CD4-positive, alpha-beta T cell treated with Interleukin-12 subunit alpha and Interleukin-12 subunit beta, for 1 hour (primary cell): ENCODE measurements at regions not wholly inside any gene's neighbourhood (a gene's known extent, or its start where the extent isn't known, plus 50 kb on each side); places are given as distances from the start of the nearest gene placed in this dataset.

Experiments
- DNase-seq: peaks from one replicate; pipeline ENCODE4 v3.0.0-alpha.2; 2020

GRCh38 chr1:221900678-221901077 lies 158.8 kb upstream of the DUSP10 start:
- DNase-seq: no peak

DNA sequence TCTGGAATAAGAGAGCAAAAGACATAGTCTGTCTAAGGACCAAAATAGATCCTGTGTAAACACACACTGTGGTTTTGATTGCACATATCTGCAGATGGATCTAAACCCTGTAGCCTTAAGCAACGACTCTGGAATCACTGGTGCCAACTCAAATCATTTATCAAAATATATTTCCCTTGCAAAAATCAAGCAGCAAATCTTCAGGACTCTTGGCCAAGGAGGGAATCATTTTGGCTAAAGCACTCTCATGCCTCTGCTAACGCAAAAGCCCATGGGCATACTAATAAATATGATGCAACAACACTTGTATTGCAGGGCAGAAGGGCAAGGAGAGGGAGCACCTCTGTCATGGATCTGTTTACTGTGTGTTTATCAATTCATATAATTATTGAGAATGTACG lies 155.4 kb upstream of the DUSP10 start:
- no peak for DNase-seq

GRCh38 chr1:221892301-221892830 lies 150.5 kb upstream of the DUSP10 start:
- no peak for DNase-seq

- no peak for DNase-seq
These were observed 149.8 kb upstream of the DUSP10 start for GRCh38 chr1:221891708-221892107.

DNA sequence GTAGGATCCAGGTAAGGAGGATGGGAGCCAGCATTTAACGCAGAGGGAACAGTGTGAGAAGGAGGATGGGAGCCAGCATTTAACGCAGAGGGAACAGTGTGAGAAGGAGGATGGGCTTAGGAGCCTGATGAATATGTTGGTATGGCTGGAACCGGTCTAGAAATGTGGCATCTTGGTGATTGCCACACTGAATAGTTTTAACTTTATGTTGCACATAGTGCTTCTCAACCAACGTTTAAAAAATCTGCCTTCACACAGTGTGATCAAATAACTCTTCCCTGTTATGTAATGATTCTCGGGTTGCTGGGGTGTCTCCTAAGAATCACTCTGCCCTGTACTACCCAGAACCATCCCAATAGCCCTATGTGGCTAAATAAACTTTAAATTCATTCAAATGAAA lies 146.9 kb upstream of the DUSP10 start:
- DNase-seq: no peak

- no peak for DNase-seq
These were observed 146.3 kb upstream of the DUSP10 start for GRCh38 chr1:221888218-221888617.

GRCh38 chr1:221887758-221888157 lies 145.9 kb upstream of the DUSP10 start:
- DNase-seq: no peak

GRCh38 chr1:221887415-221887746 lies 145.5 kb upstream of the DUSP10 start:
- no peak for DNase-seq

DNA sequence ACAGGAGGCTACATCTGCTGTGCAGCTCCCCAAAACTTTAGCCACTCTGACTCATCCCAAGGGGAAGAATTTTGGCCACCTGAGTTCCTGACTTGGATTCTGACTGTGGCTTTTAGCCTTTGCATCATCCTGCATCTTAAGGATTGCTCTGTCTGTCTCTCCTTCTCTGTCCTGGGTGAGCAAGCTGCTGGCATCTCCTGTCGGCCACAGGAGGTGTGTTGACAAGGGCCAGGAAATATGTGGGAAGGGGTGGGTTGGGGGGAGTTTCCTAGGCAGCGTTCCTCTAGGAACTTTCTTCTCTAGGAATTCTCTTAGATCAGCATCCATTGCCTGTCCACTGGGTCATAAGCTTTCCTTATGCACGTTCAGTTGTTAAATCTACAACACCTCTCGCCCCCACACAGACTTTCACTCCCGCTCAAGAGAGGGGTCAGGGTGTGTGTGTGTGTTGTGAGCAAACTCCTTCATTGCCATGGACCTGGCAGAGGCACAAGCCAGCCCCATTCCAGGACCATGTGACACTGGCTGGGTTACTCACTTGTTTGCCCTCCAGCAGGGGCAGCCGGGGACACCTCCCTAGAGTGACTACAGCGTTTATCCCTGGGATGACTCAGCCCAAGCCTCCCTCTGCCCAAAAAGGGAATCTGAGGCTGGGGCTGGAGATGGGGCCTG lies 145.0 kb upstream of the DUSP10 start:
- no peak for DNase-seq

DNA sequence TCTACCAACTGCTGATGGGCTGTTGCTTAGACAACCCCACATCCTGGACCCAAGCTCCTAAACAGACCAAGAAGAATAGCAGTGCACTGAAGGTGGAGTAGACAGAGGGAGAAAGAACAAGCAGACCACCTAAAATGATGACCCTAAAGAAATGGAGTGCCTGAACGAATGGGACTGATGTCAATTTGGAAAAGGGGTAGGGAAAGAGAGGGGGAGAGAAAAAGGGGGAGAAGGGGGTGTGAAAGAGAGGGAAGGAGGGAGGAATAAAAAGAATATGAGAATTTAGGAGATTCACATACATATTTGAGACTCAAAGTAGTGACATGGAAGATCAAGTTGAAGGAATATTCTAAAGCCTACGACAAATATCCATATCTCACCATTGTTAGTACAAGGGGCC lies 144.4 kb upstream of the DUSP10 start:
- no peak for DNase-seq

DNA sequence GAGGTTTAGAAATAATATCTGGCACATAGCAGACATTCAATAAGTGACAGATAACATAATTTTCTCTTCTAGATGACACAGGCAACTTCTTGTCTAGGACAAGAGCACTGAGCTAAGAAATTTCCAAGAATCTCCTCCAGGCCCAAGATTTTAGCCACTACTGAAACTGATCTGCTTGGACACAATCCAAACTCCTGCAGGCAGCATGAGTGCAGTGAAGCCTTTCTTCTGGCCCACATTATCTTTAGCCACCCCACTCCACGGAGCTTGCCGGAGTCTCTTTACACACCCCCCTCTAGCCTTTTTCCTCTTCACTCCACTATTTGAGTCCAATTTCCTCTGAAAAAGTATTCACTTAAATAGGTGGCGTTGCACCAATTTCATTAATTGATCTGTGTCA lies 142.9 kb upstream of the DUSP10 start:
- DNase-seq: no peak

DNA sequence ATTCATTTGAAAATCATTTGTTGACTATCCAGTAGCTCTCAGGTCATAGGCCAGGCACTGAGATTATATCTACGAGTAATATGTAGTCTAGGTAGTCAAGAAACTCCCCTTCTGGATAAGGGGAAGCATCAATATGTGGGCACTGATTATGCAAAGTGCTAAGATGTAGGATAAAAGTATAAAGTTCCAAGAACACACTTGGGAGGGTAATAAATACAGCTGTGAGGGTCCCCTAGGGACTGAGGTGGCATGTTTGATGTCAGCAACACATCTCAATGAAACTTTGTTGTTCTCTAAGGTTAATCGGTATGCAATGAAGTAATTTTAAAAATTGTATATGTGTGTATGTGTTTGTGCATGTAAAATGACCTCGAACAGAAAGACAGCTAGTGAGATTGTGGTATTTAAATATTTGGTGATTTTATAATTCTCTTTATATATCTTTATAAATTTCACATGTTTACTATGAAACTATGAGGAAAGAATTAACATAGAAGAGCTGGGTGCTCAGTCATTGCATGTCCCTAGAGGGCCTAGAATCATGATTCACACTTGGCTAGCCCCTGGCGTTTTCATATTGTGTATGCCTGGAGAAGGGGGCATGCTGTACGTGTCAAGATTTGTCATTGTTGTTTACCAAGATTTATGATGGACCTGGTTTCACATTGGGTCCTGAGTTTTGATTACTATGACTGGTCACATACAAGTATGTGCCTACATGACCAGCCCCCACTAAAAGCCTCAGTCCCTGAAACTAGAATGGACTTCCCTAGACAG lies 140.1 kb upstream of the DUSP10 start:
- DNase-seq: no peak

GRCh38 chr1:221880182-221880581 lies 138.3 kb upstream of the DUSP10 start:
- no peak for DNase-seq

GRCh38 chr1:221878134-221878533 lies 136.2 kb upstream of the DUSP10 start:
- DNase-seq: no peak

GRCh38 chr1:221877311-221877710 lies 135.4 kb upstream of the DUSP10 start:
- DNase-seq: no peak

- no peak for DNase-seq
These were observed 133.1 kb upstream of the DUSP10 start for GRCh38 chr1:221875004-221875330.

GRCh38 chr1:221874285-221875003 lies 132.6 kb upstream of the DUSP10 start:
- DNase-seq: no peak

DNA sequence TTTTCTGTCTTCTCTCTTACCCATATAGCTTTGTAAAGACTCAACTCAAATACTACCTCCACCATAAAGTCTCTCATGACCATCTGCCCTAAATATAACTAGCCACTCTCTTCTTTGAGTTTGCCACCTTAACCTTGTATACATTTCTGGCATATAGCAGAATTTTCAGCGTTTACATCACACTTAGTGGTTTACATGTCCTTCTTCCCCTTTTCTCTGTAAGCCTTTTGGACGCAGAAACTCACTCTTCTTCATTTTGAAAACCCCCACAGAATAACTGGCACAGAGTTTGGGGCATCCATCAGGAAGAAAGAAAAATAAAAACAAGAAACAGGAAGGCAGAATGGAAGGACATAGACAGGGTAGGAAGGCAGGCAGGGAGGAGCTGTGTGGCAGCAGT lies 131.8 kb upstream of the DUSP10 start:
- no peak for DNase-seq

DNA sequence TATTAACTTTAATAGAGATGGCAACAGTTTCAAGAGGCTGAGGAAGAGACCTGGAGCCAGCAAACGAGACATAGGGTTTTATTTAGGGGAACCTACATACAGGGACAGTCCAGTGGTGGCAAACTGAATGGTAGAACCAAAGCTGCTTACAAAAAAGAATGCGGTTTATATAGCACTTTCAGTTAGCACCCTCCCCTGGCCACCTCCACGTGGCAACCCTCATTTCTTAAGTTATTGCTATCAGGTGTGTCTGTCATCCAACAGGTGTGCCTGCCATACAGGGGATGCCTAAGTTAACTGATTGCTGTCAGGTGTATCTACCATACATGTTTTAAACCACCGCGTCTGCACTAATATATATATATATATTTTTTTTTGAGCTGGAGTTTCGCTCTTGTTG lies 129.2 kb upstream of the DUSP10 start:
- no peak for DNase-seq

DNA sequence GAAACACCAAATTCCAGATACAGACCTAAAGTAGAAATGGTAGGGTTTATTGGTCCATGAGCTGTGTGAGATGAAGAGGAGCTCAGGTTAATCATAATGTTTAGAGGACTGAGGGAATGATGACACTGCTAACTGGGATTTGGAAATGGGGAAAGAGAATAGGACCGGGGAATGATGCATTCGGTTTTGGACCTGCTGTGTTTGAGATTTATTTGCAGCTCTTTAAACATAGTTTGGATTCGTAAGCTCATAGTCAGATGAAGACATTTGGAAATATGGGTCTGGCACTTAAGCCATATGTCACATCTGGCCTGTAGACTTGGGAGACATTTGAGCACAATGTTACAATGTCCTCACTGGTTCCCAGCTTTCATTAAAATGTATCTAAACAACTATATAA lies 127.9 kb upstream of the DUSP10 start:
- no peak for DNase-seq

GRCh38 chr1:221868593-221869303 lies 126.9 kb upstream of the DUSP10 start:
- DNase-seq: no peak

DNA sequence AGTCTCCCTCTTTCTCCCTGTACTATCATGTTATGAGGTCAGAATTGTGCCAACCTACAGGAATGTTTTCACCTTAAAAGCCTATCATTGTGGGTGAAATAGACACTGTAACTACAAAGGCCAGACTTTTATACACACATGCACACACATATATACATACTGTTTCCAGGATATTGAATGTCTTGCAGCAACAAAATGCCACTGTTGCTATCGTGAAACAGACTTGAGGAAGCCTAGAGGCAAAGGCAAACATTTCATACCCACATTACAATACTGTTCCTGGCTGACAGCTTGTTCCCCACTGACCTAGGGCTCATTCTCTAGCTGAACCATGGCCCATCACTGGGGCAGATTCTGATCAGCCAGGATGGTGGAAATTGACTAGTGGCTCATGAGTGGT lies 125.1 kb upstream of the DUSP10 start:
- DNase-seq: no peak

DNA sequence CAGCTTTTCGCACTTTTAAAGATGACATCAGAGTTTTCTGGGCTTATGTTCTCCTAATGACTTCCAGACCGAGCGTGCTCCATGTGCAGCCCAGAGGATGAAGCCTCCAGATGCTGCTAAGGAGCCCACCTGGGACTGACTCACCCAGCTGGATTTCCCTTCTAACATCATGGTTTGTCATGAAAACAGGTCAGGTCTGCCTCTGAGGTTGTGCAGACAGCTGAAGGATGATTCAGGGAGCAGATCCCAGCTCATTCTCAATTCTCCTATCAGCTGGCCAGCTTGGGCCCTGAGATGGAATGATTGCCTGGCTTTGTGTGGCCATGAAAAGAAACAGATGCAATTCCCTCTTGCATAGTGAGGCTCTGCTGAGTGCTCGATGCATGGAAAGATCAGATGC lies 123.9 kb upstream of the DUSP10 start:
- DNase-seq: no peak
